OCI-LY1 (cell line): ENCODE measurements at regions not wholly inside any gene's neighbourhood (a gene's known extent, or its start where the extent isn't known, plus 50 kb on each side); places are given as distances from the start of the nearest gene placed in this dataset.

Source experiments
- H2AFZ ChIP-seq: fragments of 200-600 bp; sonication (generic), shearing (Covaris generic); 2 replicates; pipeline ENCODE4 v1.6.0; 2014; ENCODE audit warnings: antibody characterized with exemption, mild to moderate bottlenecking, low read length
- H3F3A ChIP-seq: fragments of 200-600 bp; sonication (generic), shearing (Covaris generic); 2 replicates; pipeline ENCODE4 v1.6.0; 2014; ENCODE audit warnings: mild to moderate bottlenecking, antibody characterized with exemption, low read length, moderate library complexity; ENCODE audit not compliant: insufficient read depth
- H3K27ac ChIP-seq: fragments of 200-600 bp; sonication (generic); 2 replicates; pipeline ENCODE4 v1.5.1; 2014; ENCODE audit warnings: low read length, mixed run types, mild to moderate bottlenecking, low read depth; ENCODE audit not compliant: poor library complexity, severe bottlenecking
- H3K27me3 ChIP-seq: fragments of 200-600 bp; sonication (generic); 2 replicates; pipeline ENCODE4 v1.6.0; 2014; ENCODE audit warnings: antibody characterized with exemption, mild to moderate bottlenecking, low read length, moderate library complexity; ENCODE audit not compliant: insufficient read depth
- H3K36me3 ChIP-seq: fragments of 200-600 bp; sonication (generic); 2 replicates; pipeline ENCODE4 v1.6.1; 2014; ENCODE audit warnings: mild to moderate bottlenecking, antibody characterized with exemption, low read length, moderate library complexity, mixed read lengths; ENCODE audit not compliant: insufficient read depth
- H3K4me1 ChIP-seq: fragments of 200-600 bp; sonication (generic); 2 replicates; pipeline ENCODE4 v1.5.1; 2014; ENCODE audit warnings: mild to moderate bottlenecking, low read length, moderate library complexity; ENCODE audit not compliant: insufficient read depth, severe bottlenecking
- H3K4me2 ChIP-seq: fragments of 200-600 bp; sonication (generic), shearing (Covaris generic); 2 replicates; pipeline ENCODE4 v1.6.1; 2014; ENCODE audit warnings: low read length
- H3K4me3 ChIP-seq: fragments of 200-600 bp; sonication (generic); 2 replicates; pipeline ENCODE4 v1.5.1; 2014; ENCODE audit warnings: low read length, low read depth, mild to moderate bottlenecking, mixed read lengths; ENCODE audit not compliant: poor library complexity, severe bottlenecking
- H3K79me2 ChIP-seq: fragments of 200-600 bp; shearing (Covaris generic); 2 replicates; pipeline ENCODE4 v1.6.1; 2016; ENCODE audit warnings: mixed run types, low read length, mixed read lengths; ENCODE audit not compliant: insufficient read depth
- H3K9ac ChIP-seq: fragments of 200-600 bp; sonication (generic), shearing (Covaris generic); 2 replicates; pipeline ENCODE4 v1.6.1; 2014; ENCODE audit warnings: mild to moderate bottlenecking, low read length, mixed read lengths
- H3K9me2 ChIP-seq: fragments of 200-600 bp; sonication (generic), shearing (Covaris generic); 2 replicates; pipeline ENCODE4 v1.6.1; 2014; ENCODE audit warnings: low read depth, mild to moderate bottlenecking, low read length, mixed read lengths
- H3K9me3 ChIP-seq: fragments of 200-600 bp; shearing (Covaris generic); 2 replicates; pipeline ENCODE4 v1.6.1; 2014; ENCODE audit warnings: low read length, mixed read lengths
- H4K20me1 ChIP-seq: fragments of 200-600 bp; sonication (generic), shearing (Covaris generic); 2 replicates; pipeline ENCODE4 v1.6.0; 2016; ENCODE audit warnings: mild to moderate bottlenecking, low read length; ENCODE audit not compliant: insufficient read depth
- EZH2 ChIP-seq: fragments of 200-600 bp; sonication (generic), shearing (Covaris generic); IDR thresholded peaks from 2 replicates; pipeline ENCODE4 v1.8.0; 2017; ENCODE audit warnings: borderline replicate concordance, mixed run types, mild to moderate bottlenecking, antibody characterized with exemption, low read length, moderate library complexity, mixed read lengths
- TF ChIP-seq, protein P1 (sequence below): fragments of 200-600 bp; sonication (generic), shearing (Covaris generic); IDR thresholded peaks from 2 replicates; pipeline ENCODE4 v1.5.1; 2017; ENCODE audit warnings: mild to moderate bottlenecking, antibody characterized with exemption, low read length, moderate library complexity, mixed read lengths

- Histone ChIP-seq H3K9ac (no peak overlapping the region), H3K27ac (no peak overlapping the region), H3K4me3 (no peak overlapping the region), H3K9me3 (no peaks in the 10 kb centered on the region), H3K79me2 (no peaks in the 10 kb centered on the region), H2AFZ (no peak overlapping the region), H3F3A (no peaks in the 10 kb centered on the region), H3K36me3 (no peaks in the 10 kb centered on the region), H3K4me2 (no peak overlapping the region), H3K9me2 (no peaks in the 10 kb centered on the region), H4K20me1 (no peaks in the 10 kb centered on the region), H3K4me1 (no peaks in the 10 kb centered on the region), H3K27me3 (no peaks in the 10 kb centered on the region)
- TF ChIP-seq, protein P1, sequence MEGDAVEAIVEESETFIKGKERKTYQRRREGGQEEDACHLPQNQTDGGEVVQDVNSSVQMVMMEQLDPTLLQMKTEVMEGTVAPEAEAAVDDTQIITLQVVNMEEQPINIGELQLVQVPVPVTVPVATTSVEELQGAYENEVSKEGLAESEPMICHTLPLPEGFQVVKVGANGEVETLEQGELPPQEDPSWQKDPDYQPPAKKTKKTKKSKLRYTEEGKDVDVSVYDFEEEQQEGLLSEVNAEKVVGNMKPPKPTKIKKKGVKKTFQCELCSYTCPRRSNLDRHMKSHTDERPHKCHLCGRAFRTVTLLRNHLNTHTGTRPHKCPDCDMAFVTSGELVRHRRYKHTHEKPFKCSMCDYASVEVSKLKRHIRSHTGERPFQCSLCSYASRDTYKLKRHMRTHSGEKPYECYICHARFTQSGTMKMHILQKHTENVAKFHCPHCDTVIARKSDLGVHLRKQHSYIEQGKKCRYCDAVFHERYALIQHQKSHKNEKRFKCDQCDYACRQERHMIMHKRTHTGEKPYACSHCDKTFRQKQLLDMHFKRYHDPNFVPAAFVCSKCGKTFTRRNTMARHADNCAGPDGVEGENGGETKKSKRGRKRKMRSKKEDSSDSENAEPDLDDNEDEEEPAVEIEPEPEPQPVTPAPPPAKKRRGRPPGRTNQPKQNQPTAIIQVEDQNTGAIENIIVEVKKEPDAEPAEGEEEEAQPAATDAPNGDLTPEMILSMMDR: no peak
- TF ChIP-seq EZH2: no peak
Measured at GRCh38 chr4:114077610-114078009, 98.2 kb upstream of the ARSJ start.

GRCh38 chr4:114078636-114079035, 99.2 kb upstream of the ARSJ start:
- Histone ChIP-seq H3K27ac (no peak overlapping the region), H3K4me3 (no peak overlapping the region)

DNA sequence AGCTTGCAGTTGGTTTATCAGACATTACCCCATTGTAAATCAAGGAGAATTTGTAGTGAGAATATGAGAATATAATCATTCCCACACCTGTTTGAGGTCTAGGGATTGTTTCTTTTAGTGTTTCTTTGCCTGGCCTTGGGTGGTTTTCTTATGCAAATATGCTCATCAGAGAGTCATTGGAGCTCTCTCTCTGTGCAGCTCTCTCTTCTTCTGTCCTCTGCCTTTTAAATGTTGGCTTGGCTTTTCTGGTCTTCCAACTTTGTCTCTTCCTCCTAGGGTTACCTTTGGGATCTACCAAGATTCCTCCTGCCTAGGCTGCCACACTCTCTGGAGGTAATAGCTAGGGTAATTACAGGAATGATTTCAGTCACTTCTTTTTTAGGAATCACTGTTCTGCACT, 102.3 kb upstream of the ARSJ start:
- no peaks in the 10 kb centered on the region for H3K27me3 ChIP-seq
- H3K36me3 ChIP-seq: no peaks in the 10 kb centered on the region
- H3K27ac ChIP-seq: no peak overlapping the region
- no peaks in the 10 kb centered on the region for H3K79me2 ChIP-seq
- no peak for TF ChIP-seq EZH2
- TF ChIP-seq, protein P1: no peak
- no peaks in the 10 kb centered on the region for H3K9me3 ChIP-seq
- H3K9ac ChIP-seq: no peak overlapping the region
- H3K4me1 ChIP-seq: no peaks in the 10 kb centered on the region
- H4K20me1 ChIP-seq: no peaks in the 10 kb centered on the region
- H2AFZ ChIP-seq: no peak overlapping the region
- H3F3A ChIP-seq: no peaks in the 10 kb centered on the region
- H3K9me2 ChIP-seq: no peaks in the 10 kb centered on the region
- H3K4me2 ChIP-seq: no peak overlapping the region
- no peak overlapping the region for H3K4me3 ChIP-seq

More at GRCh38 chr4:114078636-114079035, 99.2 kb upstream of the ARSJ start:
- no peaks in the 10 kb centered on the region for H3K36me3 ChIP-seq
- no peak overlapping the region for H3K9ac ChIP-seq
- no peaks in the 10 kb centered on the region for H3K27me3 ChIP-seq
- TF ChIP-seq EZH2: no peak
- H3K4me1 ChIP-seq: no peaks in the 10 kb centered on the region
- H3K79me2 ChIP-seq: no peaks in the 10 kb centered on the region
- H3K9me3 ChIP-seq: no peaks in the 10 kb centered on the region
- no peak overlapping the region for H2AFZ ChIP-seq
- H4K20me1 ChIP-seq: no peaks in the 10 kb centered on the region
- no peaks in the 10 kb centered on the region for H3F3A ChIP-seq
- no peaks in the 10 kb centered on the region for H3K9me2 ChIP-seq
- H3K4me2 ChIP-seq: no peak overlapping the region

- no peaks in the 10 kb centered on the region for H3K27me3 ChIP-seq
- no peak overlapping the region for H3K4me3 ChIP-seq
- H3K4me2 ChIP-seq: no peak overlapping the region
- no peak overlapping the region for H3K27ac ChIP-seq
- H3K9ac ChIP-seq: no peak overlapping the region
- no peaks in the 10 kb centered on the region for H3F3A ChIP-seq
- no peaks in the 10 kb centered on the region for H4K20me1 ChIP-seq
- TF ChIP-seq EZH2: no peak
- TF ChIP-seq, protein P1: no peak
- H3K9me3 ChIP-seq: no peaks in the 10 kb centered on the region
- no peaks in the 10 kb centered on the region for H3K79me2 ChIP-seq
- no peaks in the 10 kb centered on the region for H3K9me2 ChIP-seq
- H2AFZ ChIP-seq: no peak overlapping the region
- no peaks in the 10 kb centered on the region for H3K4me1 ChIP-seq
- H3K36me3 ChIP-seq: no peaks in the 10 kb centered on the region
Measured at GRCh38 chr4:114082348-114082747, 102.9 kb upstream of the ARSJ start.
